Cortex of kidney (tissue), 1 donor: ENCODE measurements at regions not wholly inside any gene's neighbourhood (a gene's known extent, or its start where the extent isn't known, plus 50 kb on each side); places are given as distances from the start of the nearest gene placed in this dataset.
"Not testable (repeated sequence)": the region's sequence is repeated elsewhere in the genome, so short reads cannot be mapped to it uniquely, and the experiment has no call there.

ENCODE experiments used
- DNase-seq: peaks from one replicate; lab custom pipeline; 2025; lab: John Stamatoyannopoulos, UW

DNA sequence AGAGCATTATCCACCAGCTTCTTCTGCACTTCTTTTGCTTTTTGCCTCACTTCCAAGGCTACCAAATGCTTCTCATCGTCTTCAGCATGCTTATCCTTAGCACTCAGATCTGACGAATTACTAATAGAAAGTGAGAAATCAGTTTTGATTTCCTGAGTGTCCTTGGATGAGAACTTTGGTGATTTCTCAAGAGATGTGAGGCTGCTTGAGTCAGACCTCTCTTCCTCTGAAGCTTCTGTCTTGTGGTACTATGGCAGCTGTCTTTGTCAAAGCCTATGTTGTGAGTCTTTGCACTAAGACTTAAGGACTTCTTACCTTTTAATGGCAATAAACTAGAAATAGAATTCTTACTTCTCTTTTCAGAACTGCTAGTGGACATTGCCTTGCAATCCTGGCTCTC is 169.9 kb downstream of the CPE start:
- no peak for DNase-seq

- no peak for DNase-seq
These were observed 174.5 kb downstream of the CPE start for GRCh38 chr4:165553221-165553810.

- no peak for DNase-seq
These were observed 176.5 kb downstream of the CPE start for GRCh38 chr4:165555302-165555701.

DNA sequence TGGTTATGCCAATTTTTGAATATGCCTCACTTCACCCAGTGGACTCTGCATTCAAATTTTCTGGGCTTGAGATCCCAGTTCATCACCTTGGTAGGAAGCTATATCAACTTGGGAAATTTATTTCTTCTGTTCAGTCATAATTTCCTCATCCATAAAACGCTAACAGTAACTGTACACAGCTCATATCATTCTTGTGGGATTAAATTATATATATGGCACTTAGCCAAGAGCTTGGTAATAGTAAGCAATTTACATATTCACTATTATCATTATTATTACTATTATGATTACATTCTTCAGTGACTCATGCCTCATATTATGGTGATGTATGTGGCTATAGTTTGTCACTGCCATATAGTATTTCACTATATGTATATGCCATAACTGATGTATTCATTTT is 177.6 kb downstream of the CPE start:
- no peak for DNase-seq

DNA sequence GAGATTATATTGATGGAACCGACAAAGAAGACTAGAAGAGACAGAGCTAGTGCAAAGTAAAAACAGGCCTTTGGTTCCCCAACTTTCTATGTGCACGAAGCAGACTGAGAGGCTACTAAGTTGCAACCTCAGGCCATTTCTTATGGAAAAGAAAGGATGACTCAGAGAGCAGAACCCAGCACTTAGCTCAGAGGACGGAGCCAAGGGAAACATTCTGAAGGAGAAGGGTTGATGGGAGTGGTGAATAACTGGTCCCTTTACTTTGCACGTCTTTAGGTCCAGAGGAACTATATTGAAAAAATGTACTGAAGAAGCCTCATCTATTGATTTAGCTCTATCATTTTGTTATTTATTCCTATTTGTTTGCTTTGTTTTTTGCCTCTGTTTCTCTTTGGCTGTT is 182.1 kb downstream of the CPE start:
- no peak for DNase-seq

DNA sequence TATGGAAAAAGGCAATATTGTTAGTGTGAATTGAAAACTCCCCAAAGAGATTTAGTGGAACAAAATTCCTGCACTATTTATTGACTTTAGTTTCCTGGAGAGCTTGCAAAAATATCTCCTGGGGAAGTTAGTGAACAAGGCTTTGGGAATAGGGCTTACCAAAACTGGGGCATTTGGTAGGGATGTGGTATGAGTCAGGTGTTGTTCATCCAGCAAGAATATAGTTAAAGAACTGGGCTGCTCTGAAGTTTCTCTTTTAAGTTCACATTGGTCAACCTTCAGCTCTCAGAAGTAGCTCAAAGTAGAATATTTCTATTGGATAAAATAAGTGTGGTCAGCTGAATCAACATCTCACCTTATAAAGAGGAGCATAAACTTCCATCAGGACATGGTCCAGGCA is 185.0 kb downstream of the CPE start:
- DNase-seq: no peak

DNA sequence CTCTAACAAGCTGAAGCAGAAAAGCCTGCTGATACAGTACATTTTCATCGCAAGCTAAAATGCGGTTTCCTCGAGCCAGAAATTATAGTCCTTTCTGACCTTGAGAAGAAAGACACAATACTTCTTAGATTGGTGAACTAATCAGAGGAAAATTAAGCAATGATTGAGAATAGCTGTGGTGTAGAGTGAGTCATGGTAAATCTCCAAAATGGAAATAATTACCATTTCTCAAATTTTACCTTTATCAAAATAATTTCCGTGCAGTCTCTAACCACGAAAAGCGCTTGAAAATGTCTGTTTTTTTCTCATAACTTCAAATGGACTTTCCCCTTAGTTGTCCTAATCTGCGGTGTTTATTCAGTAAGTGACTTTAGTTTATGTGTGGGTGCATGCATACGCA is 190.2 kb downstream of the CPE start:
- no peak for DNase-seq

- not testable (repeated sequence) for DNase-seq
These were observed 192.7 kb downstream of the CPE start for GRCh38 chr4:165571476-165571875.

DNA sequence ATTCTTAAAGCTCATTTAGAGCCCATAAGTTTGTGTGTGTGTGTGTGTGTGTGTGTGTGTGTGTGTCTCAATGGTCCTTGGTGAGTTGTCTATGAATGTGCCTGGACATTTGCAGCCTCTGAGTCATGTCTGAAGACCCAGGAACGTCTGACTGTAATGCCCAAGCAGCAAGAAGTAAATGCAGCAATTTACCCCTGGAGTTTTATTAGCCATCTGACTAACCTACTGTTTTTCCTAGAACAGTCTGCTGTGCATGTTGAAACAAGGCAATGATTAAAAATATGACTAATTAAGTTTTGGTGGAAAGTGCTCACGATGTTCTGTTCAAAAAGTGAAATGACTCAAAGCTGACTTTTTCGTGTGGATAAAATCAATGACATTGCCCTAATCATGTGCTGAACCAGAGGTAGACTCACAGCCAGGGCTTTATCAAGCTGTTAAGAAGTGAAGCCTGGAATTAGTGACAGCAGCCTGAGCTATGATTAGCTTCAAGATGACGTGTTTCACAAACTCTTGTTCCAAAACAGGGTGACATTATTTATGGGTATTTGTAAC is 201.6 kb downstream of the CPE start:
- DNase-seq: no peak

GRCh38 chr4:165583341-165583740 is 204.5 kb downstream of the CPE start:
- no peak for DNase-seq

GRCh38 chr4:165584916-165585315 is 206.1 kb downstream of the CPE start:
- DNase-seq: no peak

GRCh38 chr4:165588534-165589315 is 209.9 kb downstream of the CPE start:
- DNase-seq: no peak

DNA sequence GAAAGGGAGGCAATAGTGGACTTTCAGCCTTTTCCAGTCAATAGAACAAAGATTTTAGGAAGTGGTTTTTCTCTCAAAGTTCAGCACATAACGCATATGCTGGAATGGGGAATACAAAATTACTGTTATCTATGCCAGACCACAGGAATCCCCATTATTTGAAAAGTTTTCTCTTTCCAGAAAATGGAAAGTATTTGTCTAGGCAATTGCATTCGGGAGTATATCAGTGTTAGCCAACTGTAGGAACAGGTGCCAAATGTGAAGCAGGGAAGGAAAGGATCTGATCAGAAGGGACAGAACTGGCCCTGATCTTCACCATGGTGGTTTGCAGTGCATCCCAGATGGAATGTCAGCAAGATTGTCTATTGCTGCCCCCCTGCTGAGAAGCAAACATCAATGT is 213.6 kb downstream of the CPE start:
- DNase-seq: no peak

DNA sequence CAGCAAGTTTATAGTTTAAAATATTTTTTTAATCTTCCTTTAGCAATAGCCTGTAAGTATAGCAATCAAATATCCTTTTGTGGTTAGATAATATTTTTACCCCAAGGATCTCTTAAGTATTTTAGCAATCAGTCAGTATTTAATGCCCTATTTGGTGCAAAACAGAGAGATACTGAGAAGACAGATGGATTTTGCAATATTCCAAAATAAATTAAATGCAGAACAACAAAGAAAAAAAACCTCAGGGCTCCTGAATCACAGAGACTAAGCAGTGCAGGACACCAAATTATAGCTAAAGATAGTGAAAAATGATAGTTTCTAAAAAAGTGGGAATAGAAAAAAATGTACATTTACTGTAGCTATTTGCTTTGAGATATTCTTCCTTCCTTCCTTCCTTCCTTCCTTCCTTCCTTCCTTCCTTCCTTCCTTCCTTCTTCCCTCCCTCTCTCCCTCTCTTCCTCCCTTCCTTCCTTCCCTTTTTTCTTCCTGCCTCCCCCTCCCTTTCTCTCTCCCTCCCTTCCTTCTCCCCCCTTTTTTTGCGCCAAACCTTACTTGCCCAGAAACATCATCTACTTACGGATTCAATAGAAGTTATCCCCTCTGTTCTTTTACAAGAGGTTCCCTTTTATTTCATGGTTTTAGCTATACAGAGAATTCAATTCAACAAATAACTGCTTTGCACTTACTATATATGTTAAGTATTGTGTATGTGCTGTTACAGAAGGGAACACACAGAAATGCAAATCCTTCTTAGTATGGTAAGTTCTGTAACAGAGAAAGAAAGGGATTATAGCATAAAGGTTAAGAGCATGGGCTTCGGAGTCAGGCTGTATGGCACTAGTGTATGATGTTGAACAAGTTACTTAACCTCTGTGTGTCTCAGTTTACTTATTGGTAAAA is 219.0 kb downstream of the CPE start:
- DNase-seq: no peak

GRCh38 chr4:165600959-165601683 is 222.3 kb downstream of the CPE start:
- DNase-seq: no peak

- no peak for DNase-seq
These were observed 223.8 kb downstream of the CPE start for GRCh38 chr4:165602621-165603020.

DNA sequence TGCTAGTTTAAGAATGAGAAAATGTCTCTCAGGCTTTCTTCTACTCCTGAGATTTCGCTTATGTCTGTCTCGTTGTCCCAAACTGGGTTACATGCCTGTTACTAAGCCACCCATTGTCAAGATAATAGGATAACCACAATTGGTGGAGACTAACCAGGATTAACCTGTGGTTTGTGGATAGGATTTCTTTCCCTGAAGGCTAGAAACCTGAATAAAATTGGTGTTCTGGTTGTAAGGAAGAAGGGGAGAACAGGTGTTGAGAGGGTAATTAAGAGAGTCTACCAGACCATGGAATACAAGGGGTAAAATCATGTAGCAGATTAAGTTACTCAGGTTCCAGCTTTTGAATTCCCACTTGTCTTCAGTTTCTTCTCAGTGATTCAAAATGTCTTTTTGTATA is 225.4 kb downstream of the CPE start:
- DNase-seq: no peak

DNA sequence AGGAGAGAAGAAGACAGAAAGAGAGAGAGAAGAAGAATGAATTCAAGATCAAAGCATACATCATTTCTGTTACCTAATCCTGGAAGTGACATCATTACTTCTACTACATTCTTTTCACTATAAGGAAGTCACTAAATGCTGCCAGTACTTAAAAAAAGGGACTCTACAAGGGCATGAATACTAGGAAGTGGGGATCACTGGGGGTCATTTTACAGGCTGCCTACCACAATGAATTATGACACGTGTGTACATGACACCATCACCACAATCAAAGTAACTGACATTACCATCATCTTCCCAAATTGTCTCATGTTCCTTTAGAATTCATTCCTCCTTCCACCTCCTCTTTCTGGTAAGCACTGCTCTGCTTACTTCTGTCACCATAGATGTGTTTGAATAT is 227.0 kb downstream of the CPE start:
- DNase-seq: no peak

DNA sequence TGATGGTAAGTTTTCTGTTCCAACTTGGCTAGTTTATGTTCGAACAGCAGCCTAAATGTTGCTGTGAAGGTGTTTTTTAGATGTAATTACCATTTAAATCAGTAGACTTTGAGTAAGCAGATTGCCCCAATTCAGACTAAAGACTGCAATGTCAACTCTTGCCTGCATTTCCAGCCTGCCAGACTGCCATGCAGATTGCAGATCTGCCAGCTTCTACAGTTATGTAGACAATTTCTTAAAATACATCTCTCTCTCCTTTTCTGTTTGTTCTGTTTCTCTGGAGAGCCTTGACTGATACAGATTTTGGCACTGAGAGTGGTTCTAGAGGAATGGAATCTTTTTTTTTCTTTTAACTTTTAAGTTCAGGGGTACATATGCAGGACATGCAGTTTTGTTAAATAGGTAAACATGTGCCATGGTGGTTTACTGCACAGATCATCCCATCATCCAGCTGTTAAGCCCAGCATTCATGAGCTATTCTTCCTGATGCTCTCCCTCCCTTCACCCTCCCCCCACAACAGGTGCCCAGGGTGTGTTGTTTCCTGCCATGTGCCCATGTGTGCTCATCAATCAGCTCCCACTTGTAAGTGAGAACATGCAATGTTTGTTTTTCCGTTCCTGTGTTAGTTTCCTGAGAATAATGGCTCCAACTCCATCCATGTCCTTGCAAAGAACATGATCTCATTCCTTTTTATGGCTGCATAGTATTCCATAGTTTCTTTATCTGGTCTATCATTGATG is 227.8 kb downstream of the CPE start:
- no peak for DNase-seq

GRCh38 chr4:165609653-165610052 is 230.8 kb downstream of the CPE start:
- no peak for DNase-seq
